NCI-H1048 (cell line): ENCODE measurements at regions not wholly inside any gene's neighbourhood (a gene's known extent, or its start where the extent isn't known, plus 50 kb on each side); places are given as distances from the start of the nearest gene placed in this dataset.

Experiments used
- DNase-seq: peaks from one replicate; lab custom pipeline; 2025; lab: John Stamatoyannopoulos, UW

- no peak for DNase-seq
These were observed 433.7 kb upstream of the TPK1 start for GRCh38 chr7:145269418-145270161.

- no peak for DNase-seq
These were observed 429.3 kb upstream of the TPK1 start for GRCh38 chr7:145265180-145265579.

DNA sequence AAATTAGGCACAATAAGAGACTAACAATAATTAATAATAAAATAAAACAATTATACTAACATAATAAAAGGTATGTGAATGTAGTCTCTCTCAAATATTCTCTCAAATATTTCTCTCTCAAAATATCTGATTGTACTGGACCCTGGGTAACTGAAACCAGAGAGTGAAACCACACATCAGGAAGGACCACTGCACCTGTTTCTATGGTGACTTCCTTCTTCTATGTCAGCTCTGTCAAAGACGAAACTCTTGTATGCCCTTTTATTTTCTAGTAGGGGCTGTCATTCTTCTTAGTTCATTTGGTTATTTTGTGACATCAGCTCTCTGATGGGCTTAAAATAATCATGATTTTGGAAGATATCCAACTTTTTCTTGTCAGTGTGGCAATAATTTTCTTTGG, 428.0 kb upstream of the TPK1 start:
- DNase-seq = no peak

GRCh38 chr7:145252031-145252430, 416.2 kb upstream of the TPK1 start:
- no peak for DNase-seq

- no peak for DNase-seq
These were observed 388.9 kb upstream of the TPK1 start for GRCh38 chr7:145224775-145225174.

DNA sequence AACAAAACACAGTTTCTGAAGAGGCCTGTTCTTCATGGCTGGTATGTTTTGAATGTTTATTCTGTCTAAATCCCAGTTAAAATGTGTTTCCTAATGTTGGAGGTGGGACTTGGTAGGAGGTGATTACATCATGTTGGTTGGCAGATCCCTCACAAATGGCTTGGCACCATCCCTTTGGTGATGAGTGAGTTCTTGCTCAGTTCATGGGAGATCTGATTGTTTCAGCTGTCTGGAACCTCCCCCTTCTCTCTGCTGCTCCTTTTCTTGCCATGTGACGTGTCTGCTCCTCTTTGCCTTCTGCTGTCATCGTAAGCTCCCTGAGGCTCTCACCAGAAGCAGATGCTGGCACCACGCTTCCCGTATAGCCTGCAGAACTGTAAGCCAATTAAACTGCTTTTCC, 383.6 kb upstream of the TPK1 start:
- no peak for DNase-seq

DNA sequence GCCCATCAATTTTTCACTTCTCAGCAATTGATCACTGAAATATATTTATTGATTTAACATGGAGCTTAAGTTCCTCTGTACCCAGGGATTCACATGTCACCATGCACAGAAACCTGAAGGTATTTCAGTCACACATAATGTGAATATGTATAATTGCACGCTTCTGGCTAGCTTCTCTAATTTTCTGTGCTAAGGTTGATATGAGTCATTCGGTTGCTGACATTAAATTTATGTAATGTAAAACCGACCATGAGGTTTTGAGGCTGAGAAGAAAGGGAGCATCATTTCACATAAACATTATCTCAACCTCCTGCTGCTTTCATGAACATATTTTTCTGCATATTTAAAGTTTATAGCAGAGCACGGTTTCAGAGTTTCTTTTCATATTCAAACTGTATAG, 381.0 kb upstream of the TPK1 start:
- no peak for DNase-seq

- no peak for DNase-seq
These were observed 376.2 kb upstream of the TPK1 start for GRCh38 chr7:145212050-145212449.

DNA sequence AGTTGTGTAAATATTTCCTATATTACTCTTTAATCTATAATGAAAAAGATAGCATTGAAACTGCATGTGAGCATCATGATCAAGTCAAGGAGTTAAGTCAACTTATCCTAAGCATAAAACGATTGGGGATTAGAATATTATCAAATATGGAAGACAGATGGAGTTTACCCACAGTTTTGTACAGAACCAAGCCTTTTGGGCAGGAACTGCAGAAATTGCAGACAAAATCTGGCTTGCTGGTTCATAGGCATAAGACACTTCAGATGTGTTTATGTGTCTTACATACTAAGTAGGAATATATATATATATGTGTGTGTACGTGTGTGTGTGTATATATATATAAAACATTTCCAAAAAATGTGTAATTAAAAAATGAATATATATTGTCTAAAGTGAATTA, 375.4 kb upstream of the TPK1 start:
- DNase-seq = no peak

DNA sequence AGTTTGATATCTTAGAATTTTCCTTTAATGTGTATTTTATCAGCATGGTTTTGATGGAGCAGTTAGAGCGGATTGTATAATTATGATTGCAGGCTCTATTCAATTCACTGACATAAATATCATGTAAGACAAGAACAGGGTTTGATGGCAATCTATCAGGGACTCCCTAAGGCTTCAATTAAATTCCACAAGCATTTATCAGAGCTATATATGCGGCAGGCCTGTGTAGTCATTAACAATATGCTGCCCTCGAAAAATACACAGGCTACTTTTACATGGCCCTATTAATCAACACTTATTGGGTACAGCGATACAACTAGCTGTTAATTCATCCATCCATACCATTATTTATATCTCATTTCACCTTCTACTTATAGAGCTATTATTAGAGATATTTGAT, 358.1 kb upstream of the TPK1 start:
- DNase-seq = no peak

- DNase-seq = no peak
These were observed 349.1 kb upstream of the TPK1 start for GRCh38 chr7:145184956-145185355.

DNA sequence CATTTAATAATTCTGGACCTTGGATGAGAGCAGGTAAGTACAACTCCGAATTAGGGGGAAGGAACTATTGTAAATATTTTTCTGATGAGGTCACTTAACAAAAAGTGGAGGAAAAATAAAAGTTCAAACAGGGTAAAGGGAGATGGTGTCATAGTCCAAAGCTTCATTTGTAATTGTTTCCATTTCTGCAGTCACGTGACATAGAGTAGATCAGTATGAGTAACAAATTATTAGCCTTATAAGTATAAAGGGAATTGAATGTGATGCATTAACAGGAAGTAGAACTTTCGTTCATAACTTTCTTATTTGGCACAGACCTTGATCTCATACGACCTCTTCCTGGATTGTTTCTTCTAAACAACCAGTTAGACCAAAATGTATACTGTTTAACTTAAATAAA, 347.2 kb upstream of the TPK1 start:
- no peak for DNase-seq

- no peak for DNase-seq
These were observed 339.5 kb upstream of the TPK1 start for GRCh38 chr7:145175366-145175765.

- DNase-seq = no peak
These were observed 334.1 kb upstream of the TPK1 start for GRCh38 chr7:145169908-145170307.

- DNase-seq = no peak
These were observed 333.0 kb upstream of the TPK1 start for GRCh38 chr7:145168879-145169278.

DNA sequence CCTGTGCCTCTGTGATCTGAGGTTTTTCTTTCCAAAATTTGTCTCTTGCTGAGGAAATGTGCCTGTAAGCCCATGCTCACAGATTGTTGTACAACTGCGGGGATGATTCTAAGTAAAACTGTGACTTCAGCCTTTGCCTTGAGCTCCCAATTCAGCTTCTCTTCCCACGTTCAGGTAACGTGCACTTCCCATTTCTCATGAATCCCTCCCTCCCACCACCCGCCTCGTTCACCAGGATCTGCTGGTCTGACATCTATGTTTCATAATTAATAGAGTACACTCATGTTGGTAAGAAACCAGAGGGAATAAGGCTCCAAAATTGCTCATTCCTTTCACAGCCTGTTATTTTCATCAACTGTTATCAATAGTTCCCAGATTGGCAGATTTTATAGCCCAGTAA, 332.6 kb upstream of the TPK1 start:
- no peak for DNase-seq

- no peak for DNase-seq
These were observed 321.0 kb upstream of the TPK1 start for GRCh38 chr7:145156834-145157233.

- no peak for DNase-seq
These were observed 316.7 kb upstream of the TPK1 start for GRCh38 chr7:145152589-145152988.

GRCh38 chr7:145151676-145152075, 315.8 kb upstream of the TPK1 start:
- no peak for DNase-seq

DNA sequence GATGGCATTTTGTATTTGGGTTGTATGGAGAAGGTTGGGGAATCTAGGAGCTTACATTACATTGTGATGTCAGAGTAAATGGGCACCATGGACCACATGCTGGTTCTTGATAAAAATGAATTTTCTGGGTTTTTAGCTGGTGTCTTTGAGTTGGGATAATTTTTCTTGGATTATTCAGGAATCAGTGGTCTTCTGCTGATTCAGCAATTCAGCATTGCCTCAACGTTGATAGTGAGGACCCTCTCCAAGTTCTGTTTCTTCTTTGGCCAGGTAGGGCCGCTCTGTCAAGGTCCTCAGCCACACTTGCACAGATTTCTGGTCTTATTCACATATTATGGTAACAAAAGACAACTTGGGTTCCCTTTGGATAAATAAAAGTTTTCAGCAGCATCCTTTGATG, 312.0 kb upstream of the TPK1 start:
- DNase-seq = no peak

- no peak for DNase-seq
These were observed 307.8 kb upstream of the TPK1 start for GRCh38 chr7:145143685-145144084.

GRCh38 chr7:145134377-145134776, 298.5 kb upstream of the TPK1 start:
- no peak for DNase-seq

- no peak for DNase-seq
These were observed 287.6 kb upstream of the TPK1 start for GRCh38 chr7:145123502-145123901.

GRCh38 chr7:145106001-145106400, 270.1 kb upstream of the TPK1 start:
- no peak for DNase-seq

DNA sequence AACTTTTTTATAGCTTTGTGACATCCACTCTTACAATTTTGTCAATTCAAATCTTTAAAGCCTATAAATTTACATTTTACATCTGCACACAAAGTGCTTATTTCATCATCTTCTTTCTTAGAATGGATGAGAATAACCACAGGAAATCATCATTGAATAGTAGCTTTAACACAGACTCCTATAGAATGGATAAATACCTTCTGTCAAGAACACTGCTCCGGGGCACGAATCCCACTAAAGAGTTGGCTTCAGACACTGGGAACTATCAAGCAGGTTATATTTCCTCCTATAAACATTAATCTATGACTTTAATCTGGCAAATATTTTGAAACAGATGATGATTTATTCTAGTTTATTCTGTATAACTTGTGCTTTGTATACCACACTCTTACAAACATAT, 269.7 kb upstream of the TPK1 start:
- DNase-seq = no peak
